Lower lobe of right lung (tissue), 2 donors: ENCODE measurements at regions not wholly inside any gene's neighbourhood (a gene's known extent, or its start where the extent isn't known, plus 50 kb on each side); places are given as distances from the start of the nearest gene placed in this dataset.

ENCODE experiments used
- ATAC-seq, 2 donors: fragments of 200-7000 bp; cut with Tn5 transposase; one replicate each; pipeline ENCODE4 v1.9.1; 2020 to 2022; ENCODE audit warnings: mild to moderate bottlenecking in 2 of 2, moderate library complexity in 2 of 2
- DNase-seq: peaks from one replicate; pipeline ENCODE4 v3.0.0-alpha.2; 2020
- H3K27ac ChIP-seq: fragments of 200-600 bp; one replicate; pipeline ENCODE4 v1.8.0; 2022
- H3K27me3 ChIP-seq: fragments of 200-600 bp; one replicate; pipeline ENCODE4 v1.8.0; 2022; ENCODE audit warnings: low read depth
- H3K36me3 ChIP-seq: fragments of 200-600 bp; one replicate; pipeline ENCODE4 v1.8.0; 2022; ENCODE audit warnings: mild to moderate bottlenecking
- H3K4me1 ChIP-seq: fragments of 200-600 bp; one replicate; pipeline ENCODE4 v1.8.0; 2022
- H3K4me3 ChIP-seq: fragments of 200-600 bp; one replicate; pipeline ENCODE4 v1.8.0; 2022; ENCODE audit warnings: mild to moderate bottlenecking
- H3K9me3 ChIP-seq: fragments of 200-600 bp; one replicate; pipeline ENCODE4 v1.8.0; 2022
- intact Hi-C: fragments of 100-400 bp; cut with DNase I; formaldehyde crosslinking; loops from one replicate; pipeline ENCODE4 v1.11.0; 2022
- TF ChIP-seq, protein P1 (sequence below): fragments of 200-600 bp; IDR thresholded peaks from one replicate; pipeline ENCODE4 v1.8.0; 2022; ENCODE audit warnings: antibody characterized with exemption, mild to moderate bottlenecking
- donor health status: DM: no; HTN: yes; CAD: no; lungs with severe emphysema.

DNA sequence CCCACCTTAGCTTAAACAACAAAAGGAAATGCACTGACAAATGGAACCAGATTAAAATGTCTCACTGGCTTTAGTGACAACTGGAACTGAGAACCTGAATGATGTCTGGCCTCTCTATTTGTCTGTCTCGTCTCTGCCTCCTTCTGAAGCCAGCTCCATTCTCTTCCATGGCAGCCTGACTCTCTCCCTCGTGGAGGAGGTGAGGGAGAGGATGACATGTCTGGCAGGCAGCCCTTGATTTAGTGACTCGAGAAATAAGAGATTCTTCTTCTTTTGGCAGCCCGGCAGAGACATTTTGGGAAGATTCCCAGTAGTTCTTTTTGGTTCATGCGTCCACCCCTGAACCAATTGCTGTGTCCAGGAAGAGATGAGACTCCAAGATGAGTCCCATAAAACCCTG lies 131.7 kb downstream of the KLF5 start:
- no peak for ATAC-seq
- no peaks in the 10 kb centered on the region for H3K36me3 ChIP-seq
- no peaks in the 10 kb centered on the region for H3K4me1 ChIP-seq
- H3K4me3 ChIP-seq, result no peak overlapping the region
- TF ChIP-seq, protein P1, sequence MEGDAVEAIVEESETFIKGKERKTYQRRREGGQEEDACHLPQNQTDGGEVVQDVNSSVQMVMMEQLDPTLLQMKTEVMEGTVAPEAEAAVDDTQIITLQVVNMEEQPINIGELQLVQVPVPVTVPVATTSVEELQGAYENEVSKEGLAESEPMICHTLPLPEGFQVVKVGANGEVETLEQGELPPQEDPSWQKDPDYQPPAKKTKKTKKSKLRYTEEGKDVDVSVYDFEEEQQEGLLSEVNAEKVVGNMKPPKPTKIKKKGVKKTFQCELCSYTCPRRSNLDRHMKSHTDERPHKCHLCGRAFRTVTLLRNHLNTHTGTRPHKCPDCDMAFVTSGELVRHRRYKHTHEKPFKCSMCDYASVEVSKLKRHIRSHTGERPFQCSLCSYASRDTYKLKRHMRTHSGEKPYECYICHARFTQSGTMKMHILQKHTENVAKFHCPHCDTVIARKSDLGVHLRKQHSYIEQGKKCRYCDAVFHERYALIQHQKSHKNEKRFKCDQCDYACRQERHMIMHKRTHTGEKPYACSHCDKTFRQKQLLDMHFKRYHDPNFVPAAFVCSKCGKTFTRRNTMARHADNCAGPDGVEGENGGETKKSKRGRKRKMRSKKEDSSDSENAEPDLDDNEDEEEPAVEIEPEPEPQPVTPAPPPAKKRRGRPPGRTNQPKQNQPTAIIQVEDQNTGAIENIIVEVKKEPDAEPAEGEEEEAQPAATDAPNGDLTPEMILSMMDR, result no peak
- DNase-seq, result no peak
- H3K27me3 ChIP-seq, result no peaks in the 10 kb centered on the region
- intact Hi-C loops, result no loop called here
- H3K9me3 ChIP-seq, result no peaks in the 10 kb centered on the region
- H3K27ac ChIP-seq, result no peak overlapping the region

DNA sequence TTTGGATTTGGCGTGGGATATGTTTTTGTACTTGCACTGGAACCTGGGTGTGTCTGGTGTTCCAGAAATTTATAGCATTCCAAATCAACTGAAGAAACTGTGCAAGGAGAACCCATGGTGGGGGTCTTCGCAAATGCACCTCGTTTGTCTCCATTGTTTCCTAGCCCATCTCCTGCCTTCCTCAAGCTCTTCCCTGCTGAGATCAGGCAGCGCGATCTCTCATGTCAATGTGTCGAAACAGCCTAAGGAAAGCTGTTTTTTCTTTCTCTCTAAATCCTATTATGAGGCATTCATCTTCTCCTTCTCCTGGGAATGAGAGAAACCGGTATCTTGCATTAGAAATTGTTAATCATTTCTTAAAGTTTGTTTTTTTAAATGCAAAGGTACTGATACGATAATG lies 131.0 kb downstream of the KLF5 start:
- DNase-seq (no peak), ATAC-seq (no peak)
- Histone ChIP-seq H3K4me3 (no peak overlapping the region), H3K4me1 (no peaks in the 10 kb centered on the region), H3K27me3 (no peaks in the 10 kb centered on the region), H3K36me3 (no peaks in the 10 kb centered on the region), H3K27ac (no peak overlapping the region), H3K9me3 (no peaks in the 10 kb centered on the region)
- intact Hi-C loops, result no loop called here
- TF ChIP-seq, protein P1, result no peak

- Histone ChIP-seq H3K27me3 (no peaks in the 10 kb centered on the region), H3K9me3 (no peaks in the 10 kb centered on the region), H3K36me3 (no peaks in the 10 kb centered on the region), H3K4me1 (no peaks in the 10 kb centered on the region), H3K4me3 (no peak overlapping the region), H3K27ac (no peak overlapping the region)
- DNase-seq, result no peak
- intact Hi-C loops, result no loop called here
- TF ChIP-seq, protein P1, result no peak
- no peak for ATAC-seq
These were observed 130.6 kb downstream of the KLF5 start for GRCh38 chr13:73189362-73189761.

- DNase-seq (no peak), ATAC-seq (no peak)
- intact Hi-C loops, result no loop called here
- no peaks in the 10 kb centered on the region for H3K9me3 ChIP-seq
- H3K4me3 ChIP-seq, result no peak overlapping the region
- H3K27me3 ChIP-seq, result no peaks in the 10 kb centered on the region
- no peaks in the 10 kb centered on the region for H3K36me3 ChIP-seq
- H3K27ac ChIP-seq, result no peak overlapping the region
- TF ChIP-seq, protein P1, result no peak
- H3K4me1 ChIP-seq, result no peaks in the 10 kb centered on the region
These were observed 128.3 kb downstream of the KLF5 start for GRCh38 chr13:73187106-73187505.

DNA sequence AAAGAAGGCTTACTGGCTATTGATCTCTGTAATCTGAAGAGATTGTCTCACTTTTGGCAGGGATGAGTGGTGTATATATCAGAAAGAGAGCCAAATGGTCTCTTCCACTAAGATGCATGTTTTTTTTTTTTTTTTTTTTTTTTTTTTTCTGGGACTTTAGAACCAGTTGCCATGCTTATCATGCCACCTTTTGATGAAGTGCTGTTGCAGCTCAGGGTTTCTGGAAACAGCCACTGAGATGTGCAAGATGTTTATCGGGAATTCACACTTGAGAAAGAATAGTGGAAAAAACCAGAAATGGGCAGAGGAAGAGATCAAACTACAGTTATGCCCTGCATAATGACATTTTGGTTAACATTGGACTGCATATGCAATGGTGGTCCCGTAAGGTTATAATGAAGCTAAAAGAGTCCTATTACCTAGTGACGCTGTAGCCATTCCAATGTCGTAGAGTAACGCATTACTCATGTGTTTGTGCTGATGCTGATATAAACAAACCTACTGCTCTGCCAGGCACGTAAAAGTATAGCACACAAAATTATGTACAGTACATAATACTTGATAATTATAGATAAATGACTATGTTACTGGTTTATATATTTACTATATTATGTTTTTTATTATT lies 121.0 kb downstream of the KLF5 start:
- Histone ChIP-seq H3K9me3 (no peaks in the 10 kb centered on the region), H3K36me3 (no peaks in the 10 kb centered on the region), H3K4me3 (no peak overlapping the region), H3K4me1 (no peaks in the 10 kb centered on the region), H3K27ac (no peak overlapping the region), H3K27me3 (no peaks in the 10 kb centered on the region)
- TF ChIP-seq, protein P1, result no peak
- intact Hi-C loops, result no loop called here
- no peak for ATAC-seq
- DNase-seq, result no peak
